ENCODE measurements at regions not wholly inside any gene's neighbourhood (a gene's known extent, or its start where the extent isn't known, plus 50 kb on each side); places are given as distances from the start of the nearest gene placed in this dataset.
"Not testable (repeated sequence)": the region's sequence is repeated elsewhere in the genome, so short reads cannot be mapped to it uniquely, and the experiment has no call there.

DNA sequence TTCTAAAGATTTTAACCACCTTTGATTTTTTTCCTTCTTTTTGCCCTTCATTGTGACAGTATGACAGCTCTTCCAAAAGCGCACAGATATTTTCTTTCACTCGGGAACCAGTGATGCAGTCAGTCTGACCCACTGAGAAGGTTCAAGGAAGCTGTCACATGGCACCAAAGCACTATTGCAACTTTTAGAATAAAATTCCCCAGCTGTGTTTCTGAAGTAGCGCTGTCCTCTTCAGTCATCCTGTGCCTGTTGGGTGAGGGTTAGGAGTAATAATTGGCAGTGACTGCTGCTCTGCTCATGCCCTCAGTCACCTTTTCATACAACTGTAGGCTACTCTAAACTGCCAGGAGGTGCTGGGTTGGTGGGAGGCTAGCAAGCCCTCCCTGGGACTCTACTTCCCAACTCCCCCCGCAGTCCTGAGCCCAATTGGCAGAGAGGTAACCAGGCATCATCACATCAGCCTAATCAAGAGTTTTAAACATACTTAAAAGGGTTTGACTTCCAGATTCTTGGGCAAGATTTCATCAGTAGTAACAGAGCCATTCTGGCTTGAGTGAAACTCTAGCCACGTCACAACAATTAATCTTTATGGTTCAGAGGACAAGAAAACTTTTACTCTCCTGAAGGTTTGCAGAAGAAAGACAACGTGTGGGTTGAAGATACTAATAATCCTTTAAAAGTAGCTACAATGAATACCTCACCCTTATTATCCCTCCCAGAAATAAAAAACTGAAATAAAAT is 473.3 kb downstream of the FBXO15 start:
- DNase-seq, result no peak

DNA sequence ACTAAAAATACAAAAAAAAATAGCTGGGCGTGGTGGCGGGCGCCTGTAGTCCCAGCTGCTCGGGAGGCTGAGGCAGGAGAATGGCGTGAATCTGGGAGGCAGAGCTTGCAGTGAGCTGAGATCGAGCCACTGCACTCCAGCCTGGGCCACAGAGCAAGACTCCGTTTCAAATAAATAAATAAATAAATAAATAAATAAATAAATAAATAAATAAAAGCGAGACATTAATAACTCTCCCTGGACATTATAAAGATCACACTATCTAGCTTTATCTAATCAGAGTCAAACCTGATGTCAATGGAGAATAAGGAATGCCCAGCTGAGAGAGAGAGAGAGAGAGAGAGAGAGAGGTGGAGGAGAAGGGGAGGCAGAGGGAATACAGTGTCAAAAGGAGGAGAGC is 476.2 kb downstream of the FBXO15 start:
- not testable (repeated sequence) for DNase-seq

DNA sequence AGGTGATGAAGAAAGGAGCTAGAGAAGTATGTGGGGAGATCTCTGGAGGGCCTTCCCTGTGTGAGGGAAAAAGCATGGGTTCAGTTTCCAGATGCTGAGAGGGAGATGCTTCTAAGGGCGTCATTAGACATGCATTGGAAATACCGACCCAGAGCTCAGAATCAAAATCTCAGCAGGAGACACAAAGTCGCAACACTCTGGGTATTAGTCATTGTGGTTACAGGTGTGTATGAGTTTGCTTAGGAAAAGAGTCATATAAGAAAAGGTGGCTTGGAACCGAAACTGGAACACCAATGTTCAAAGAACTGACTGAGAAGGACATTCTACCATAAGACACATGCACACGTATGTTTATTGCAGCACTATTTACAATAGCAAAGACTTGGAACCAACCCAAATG is 477.1 kb downstream of the FBXO15 start:
- no peak for DNase-seq

DNA sequence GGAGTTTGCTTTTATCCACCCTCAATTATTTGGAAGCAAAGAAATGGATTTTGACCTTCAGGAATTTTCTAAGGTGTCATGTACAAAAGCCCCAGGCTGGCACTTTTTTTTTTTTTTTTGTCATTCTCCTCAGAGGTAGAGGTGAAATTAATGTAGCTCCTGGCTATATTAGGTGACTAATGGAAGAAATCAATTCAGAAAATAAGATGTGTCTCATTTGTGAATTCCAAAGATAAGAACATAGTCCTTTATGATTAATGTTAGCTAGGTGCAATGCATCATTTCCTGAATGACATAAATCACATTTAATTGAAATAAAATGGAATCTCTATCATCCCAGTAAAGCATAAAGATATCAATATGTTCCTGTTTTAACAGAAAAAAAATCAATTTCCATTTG is 477.6 kb downstream of the FBXO15 start:
- no peak for DNase-seq

DNA sequence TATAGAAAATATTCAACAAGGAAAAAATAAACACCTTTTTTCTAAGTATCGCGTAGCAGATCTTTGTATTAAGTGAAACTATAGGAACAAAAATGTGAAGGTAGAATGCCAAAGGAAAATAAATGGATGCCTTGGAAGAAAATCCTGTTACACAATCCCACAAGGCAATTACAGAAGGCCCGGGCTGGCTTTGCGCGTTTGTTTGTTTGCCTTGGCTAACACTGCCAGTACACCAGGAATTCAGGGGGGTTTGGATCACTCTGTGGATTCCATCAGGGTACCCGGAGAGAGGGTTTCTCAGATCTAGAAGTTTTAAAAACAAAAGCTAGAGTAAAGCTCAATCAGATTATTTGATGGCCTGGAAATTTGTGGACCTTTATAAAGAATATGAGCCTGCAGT is 478.3 kb downstream of the FBXO15 start:
- no peak for DNase-seq

DNA sequence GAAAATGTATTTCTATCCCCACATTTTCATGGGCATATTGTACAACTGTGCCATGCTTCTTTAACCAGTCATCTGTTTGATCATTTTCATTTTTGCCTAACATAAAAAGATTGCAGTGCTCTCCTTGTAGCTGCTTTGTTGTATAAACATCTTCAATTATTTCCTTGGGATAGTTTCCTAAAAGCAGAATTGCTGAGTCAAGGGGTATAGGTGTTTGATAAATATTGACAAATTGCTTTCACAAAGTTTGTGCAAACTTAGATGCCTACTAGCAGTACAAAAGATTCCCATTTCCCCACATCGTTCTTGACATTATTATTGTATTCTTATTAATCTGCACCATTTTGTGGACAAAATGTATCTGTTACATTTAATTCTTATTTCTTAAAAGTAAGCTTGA is 479.6 kb downstream of the FBXO15 start:
- no peak for DNase-seq

DNA sequence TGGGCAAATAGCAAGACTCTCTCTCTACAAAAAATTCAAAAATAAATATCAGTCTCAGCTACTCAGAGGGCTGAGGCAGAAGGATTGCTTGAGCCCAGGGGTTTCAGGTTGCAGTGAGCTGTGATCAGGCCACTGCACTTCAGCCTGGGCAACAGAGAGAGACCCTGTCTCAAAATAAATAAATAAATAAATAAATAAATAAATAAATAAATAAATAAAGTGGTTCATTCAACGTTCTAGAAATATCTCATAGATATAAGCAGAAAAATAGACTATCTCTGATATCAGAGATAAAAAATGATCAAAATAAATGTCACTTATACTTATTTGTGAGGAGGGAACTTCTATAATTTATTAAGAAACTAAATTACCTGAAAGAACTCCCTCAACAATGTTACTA is 480.9 kb downstream of the FBXO15 start:
- no peak for DNase-seq

DNA sequence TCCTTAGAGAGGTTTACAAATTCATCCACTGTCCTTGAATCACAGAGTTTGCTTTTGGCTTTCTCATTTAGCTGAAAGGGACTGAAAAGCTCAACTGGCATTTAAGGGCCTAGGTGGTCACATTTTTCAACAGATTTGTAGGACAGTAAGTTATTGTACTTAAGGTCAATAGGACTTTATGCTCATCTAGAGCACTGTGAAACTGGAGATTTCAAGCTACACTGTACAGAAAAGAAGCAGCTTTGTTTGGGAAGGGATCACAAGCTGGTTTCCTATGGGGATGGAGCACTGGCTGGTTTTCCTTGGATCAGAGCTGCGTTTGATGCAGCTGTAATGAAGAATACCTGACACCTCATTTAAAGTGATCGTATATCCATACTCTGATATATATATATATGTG is 482.7 kb downstream of the FBXO15 start:
- no peak for DNase-seq

DNA sequence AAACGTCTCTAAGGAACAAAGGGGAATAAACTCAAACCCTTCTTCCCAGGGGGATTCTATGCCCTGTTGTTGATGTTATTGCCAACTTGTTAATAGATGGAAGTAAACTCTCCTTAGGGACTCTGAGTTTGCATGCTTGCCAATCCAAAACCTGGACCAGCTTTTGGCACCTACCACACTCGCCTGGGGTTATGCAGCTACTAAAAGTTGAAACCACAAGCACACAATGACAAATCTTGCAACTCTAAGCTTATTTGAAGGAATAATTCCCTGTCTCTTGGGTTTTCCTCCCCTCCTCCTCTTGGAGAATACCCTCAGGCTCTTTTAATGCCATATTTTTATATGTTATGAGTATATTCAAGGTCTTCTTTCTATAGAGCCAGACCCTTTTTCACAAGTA is 484.1 kb downstream of the FBXO15 start:
- no peak for DNase-seq

DNA sequence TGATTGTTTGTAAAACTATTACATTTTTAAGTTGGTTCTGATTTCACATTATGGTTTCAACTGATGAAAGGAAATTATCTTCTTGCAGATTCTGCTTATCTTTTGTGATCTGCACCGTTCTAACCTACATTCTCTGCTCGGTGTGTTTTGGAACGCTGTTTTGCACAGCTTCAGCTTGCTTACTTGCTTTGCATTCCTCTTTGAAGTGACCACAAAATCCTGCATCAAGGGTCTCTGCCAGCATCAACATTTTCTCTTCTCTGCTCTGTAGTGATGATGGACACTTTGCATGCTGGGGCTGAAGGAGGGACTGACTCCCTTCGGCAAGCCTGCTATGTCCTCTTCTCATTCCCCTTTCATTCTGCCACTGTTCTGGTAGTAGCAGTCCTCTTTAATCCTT is 485.2 kb downstream of the FBXO15 start:
- DNase-seq, result no peak

DNA sequence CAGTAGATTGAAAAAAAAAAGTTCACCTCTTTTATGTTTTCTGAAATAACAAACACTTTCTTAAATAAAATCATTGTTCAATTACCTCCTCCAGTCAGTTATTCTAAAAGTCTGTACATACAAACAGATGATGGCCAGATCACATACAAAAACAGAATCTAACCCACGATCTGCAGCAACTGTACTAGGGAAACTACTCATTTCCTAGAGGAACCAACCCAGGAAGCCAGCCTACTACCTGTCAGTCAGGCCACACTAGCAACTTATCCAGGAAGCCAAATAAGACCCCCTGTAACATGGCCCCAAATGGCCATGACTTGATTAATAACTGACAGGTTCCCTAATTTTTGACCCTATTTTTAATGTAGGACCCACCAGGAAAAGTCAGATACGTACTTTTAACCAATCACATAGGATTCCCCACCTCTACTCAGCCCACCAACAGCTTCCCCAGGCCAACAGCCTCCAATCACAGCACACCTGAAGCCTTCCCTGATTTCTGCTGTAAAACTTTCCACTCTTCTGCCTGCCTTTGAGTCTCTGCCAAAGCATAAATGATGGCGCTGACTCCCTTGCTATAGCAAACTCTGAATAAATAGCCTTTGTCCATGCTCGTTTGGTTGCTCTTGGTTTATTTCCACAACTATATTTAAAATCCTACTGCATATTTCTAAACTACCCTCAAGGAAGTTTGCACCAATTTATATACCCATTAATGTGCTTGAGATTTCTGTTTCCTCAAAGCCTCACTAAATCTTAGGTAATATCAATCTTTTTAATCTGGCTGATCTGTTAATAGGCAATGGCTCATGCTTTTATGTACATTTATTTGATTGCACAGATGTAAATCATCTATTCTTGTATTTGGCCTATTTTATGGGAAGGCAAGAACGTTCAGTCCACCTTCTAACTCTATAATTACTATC is 486.4 kb downstream of the FBXO15 start:
- no peak for DNase-seq

DNA sequence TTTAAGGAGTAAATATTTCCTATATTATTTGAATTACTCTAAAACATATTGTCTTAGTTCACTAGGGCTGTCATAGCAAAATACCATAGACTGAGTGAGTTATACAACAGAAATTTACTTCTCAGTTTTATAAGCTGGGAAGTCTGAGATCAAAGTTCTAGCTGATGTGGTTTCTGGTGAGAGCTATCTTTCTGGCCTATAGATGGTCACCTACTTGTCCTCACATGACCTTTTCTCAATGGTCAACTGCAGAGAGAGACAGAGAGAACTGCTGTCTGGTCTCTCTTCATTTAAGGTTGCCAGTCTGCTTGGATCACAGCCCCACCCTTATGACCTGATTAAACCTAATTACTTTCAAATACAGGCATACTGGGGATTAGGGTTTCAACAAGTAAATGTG is 490.9 kb downstream of the FBXO15 start:
- no peak for DNase-seq

DNA sequence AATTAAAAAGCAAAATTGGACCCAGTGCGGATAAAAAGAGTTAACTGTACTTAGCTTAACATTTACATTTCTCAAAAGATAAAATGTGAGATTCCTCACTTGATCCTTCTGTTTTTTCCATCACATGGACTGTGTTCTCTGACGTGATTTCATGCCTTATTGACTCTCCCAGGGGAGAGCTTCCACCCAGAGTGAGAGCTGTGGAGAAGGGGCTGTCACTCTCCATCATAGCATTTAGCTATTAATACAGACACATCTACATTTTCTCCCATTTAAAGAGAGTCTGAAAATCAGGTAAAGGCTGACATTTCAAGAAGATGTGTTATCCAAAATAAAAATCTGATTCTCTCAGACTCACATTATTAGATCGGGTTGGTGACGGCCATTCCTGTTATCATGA is 493.8 kb downstream of the FBXO15 start:
- DNase-seq, result no peak

DNA sequence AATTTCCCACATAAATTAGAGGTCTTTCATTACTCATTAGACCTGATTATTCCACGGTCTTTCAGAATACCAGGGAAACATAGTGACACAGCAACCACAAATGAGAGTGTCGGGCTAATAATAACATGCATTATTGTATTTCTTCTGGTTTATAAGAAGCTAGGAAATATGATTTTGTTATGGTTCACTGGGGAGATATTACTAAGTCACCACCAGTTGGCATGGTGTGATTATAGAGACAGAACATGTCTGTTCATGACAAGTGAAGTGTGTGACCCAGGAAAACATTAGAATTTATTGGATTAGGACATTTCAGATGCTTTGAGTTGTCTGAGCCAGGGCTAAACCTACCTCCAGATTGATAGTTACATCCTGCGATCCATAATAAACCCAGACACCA is 494.4 kb downstream of the FBXO15 start:
- no peak for DNase-seq

DNA sequence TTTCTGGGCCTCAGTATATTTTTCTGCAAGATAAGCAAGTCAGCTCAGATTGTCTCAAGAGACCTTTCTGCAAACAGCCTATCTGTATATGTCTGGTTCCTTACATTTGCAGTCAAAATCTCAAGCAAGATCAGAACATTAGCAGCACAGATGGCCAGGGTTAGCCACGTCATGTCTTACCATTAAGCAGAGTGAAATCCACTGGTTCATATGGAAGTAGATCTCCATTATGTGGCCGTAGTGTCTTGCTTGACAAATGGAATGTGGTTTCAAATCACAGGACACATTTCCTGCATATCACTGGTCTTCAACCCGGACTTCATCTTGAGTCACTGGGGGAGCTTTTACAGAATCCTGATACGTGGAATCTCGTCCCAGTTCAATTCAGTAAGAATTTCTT is 500.2 kb downstream of the FBXO15 start:
- DNase-seq, result no peak

DNA sequence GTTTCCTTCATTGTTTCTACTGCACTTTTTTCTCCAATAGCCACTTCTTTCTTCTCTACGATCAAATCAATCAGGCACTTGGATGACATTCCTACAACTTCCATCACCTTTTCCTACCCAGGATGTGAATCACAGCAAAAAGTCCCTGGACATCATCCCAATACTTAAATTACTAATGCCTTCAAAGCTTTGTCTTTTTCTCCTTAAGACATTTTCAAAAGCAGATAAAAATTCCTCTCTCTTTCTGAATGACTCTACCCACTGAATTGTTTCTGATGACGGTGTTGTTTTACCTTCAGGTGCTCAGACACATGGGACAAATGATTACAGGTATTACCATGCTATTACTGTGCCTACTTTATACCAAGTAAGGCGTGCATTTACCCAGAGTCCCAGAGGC is 500.9 kb downstream of the FBXO15 start:
- DNase-seq, result no peak

DNA sequence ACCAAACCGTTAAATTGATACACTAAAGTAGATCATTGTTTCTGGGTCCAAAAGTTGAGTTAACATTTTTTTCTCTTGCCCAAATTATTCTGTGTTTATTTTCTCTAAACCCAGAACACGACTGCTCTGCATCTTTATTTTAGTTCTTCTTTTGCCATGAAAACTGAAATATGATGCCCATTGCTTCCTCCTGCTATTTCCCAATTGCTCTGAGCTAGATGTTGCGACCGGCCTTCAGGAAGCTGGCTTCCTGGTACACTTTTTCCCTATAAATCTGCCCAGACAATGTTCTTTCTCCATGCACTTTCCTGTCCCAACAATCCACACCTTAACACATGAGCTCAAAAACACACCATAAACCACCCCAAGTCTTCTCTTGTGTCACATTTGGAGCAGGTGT is 501.4 kb downstream of the FBXO15 start:
- no peak for DNase-seq

DNA sequence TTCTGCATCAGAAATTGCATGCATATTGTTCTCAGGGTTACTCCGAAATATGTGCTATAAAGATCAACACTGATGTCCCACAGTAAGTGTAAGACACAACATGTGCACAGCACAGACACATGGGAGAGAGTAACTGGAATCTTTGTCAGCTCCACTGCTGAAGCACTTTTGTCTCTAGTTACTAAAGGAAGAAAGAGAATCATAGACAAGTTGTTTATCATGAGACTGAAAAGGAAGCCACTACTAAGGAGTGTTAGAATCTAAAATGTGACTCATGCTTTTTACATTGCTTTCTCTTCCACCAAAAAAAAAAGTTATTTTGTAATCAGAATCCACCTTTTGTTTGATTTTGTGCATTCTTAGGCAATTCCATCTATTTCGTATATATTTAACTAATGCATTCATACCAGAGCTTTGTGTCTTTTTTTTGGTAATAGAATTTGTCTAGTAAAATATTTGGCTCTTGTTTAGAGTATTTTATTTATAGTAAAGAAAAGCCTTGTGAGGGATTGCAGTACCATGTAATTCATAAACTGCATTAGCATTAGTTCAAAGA is 502.4 kb downstream of the FBXO15 start:
- no peak for DNase-seq

DNA sequence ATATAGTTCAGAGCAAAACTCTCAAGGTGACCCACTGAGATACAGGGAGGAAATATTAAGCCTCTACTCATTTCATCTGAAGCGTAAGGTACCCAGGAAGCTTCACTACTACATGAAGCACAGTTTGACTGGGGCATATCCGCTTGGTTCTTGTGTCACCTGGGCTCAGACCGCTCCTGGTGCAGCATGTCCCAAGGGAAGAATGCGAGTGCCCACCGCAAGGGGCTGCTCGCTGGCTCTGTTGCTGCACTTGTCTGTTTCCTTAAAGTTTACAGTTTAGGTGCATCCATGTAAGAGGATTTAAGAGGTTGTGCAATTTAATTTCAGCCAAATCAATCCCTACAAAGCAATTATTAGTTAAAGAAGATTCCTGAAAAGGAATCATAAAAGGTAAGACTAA is 507.8 kb downstream of the FBXO15 start:
- no peak for DNase-seq

DNA sequence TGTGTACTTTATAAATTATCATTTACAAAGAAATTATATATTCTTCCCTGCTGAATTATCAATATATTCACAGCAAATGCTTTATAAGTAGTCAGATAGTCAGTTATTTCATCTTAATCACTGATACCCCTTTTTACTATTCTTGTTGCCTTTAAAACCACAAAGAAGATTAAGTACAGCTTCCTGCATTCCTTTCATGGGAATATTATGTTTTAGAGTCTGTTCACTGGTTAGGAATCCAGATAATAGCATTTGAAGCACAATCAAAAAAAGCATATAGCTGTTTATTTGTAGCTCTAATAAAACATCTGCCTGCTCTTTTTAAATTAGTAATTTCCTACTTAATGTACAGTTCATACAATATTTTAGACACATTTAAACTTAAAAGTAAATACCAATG is 508.9 kb downstream of the FBXO15 start:
- DNase-seq, result no peak

DNA sequence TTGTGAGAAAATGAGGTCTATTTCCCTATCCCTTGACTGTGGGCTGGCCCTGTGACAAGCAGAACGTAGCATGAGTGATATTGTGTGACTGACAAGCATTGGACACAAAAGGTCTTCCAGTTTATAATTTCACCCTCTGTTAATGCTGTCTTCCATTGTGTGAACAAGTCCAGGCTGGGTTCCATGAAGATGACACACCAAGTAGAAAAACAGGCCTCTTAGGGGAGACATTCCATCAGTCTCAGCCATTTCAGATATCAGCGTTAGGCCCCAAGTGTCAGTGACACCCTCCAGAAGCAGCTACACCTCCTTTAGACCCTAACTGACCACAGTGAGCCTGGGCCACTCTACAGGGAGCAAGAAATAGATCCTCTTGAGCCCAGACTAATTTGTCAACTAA is 511.3 kb downstream of the FBXO15 start:
- no peak for DNase-seq

DNA sequence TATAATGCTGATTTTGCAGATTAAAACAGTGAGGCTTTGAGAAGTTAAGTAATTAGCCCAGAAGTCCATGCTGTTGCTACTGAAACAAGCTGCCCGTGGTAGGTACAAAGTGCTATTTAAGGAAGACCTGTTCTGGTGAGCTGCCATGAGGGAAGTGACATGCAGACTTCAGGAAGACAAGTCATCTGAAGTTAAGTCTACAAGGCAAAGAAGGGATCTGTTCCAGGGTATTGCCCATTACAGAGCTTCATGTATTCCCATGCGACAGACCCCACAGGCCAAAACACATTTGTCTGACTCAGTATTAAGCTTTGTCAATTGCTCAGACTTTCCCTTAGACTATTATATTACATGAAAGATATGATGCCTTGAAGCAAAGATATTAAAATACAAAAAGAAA is 520.8 kb downstream of the FBXO15 start:
- no peak for DNase-seq

DNA sequence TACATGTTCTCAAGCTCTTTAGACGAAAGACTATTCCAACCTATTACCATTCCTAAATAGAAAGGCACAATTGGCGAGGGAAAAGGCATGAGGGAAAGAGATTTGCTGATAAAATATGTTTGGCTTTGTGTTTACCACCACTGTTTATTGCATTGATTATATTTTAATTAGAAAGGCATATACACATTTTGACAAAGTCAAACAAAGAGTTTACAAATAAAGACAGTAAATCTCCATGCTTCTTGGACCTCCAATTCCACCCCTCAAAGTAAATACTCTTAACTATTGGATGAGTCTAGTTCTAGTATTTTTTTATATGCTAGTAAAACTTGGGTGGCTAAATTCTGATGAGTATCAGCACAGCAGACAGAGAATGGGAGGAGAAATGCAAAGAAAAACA is 521.4 kb downstream of the FBXO15 start:
- DNase-seq, result no peak

DNA sequence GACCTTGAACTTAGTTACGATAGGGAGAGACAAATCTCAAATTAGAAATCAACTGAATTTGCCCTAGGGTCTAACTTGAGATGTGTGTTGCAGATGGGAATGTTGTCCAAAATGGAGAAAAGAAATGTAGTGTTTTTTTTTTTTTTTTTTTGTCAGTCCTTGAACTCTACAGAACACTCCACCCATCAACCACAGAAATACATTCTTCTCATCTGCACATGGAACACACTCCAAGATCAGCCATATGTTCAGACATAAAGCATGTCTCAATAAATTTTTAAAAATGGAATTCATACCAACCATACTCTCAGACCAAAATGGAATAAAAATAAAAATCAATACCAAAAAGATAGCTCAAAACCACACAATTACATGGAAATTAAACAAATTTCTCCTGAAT is 526.5 kb downstream of the FBXO15 start:
- DNase-seq, result no peak

All from NCI-H1048 (cell line).